SU-DHL-6 (cell line): ENCODE measurements at regions not wholly inside any gene's neighbourhood (a gene's known extent, or its start where the extent isn't known, plus 50 kb on each side); places are given as distances from the start of the nearest gene placed in this dataset.
A peak's percentile ranks its signal among the peaks of the same experiment; 100 is the strongest.

Experiments
- H2AFZ ChIP-seq: fragments of 200-600 bp; sonication (generic); 2 replicates; pipeline ENCODE4 v1.6.1; 2014; ENCODE audit warnings: low read depth, mild to moderate bottlenecking, moderate library complexity, mixed read lengths, antibody characterized with exemption, low read length; ENCODE audit not compliant: severe bottlenecking
- H3F3A ChIP-seq: fragments of 200-600 bp; shearing (Covaris generic); 2 replicates; pipeline ENCODE4 v1.6.0; 2016; ENCODE audit warnings: antibody characterized with exemption, mild to moderate bottlenecking; ENCODE audit not compliant: insufficient read depth
- H3K27ac ChIP-seq: fragments of 200-600 bp; sonication (generic); 2 replicates; pipeline ENCODE4 v1.5.1; 2016; ENCODE audit warnings: low read depth, mild to moderate bottlenecking, low read length, moderate library complexity, mixed read lengths
- H3K27me3 ChIP-seq: fragments of 200-600 bp; sonication (generic), shearing (Covaris generic); 2 replicates; pipeline ENCODE4 v1.6.0; 2014; ENCODE audit warnings: mild to moderate bottlenecking, low read length
- H3K36me3 ChIP-seq: fragments of 200-600 bp; sonication (generic); 2 replicates; pipeline ENCODE4 v1.6.1; 2014; ENCODE audit warnings: mild to moderate bottlenecking, low read length, mixed read lengths
- H3K4me2 ChIP-seq: fragments of 300-600, 200-600 bp; shearing (Covaris generic), sonication (generic); 2 replicates; pipeline ENCODE4 v1.6.0; 2014; ENCODE audit warnings: low read length, low read depth, mild to moderate bottlenecking; ENCODE audit not compliant: poor library complexity, severe bottlenecking
- H3K4me3 ChIP-seq: fragments of 200-600 bp; sonication (generic); 2 replicates; pipeline ENCODE4 v1.5.1; 2014; ENCODE audit warnings: antibody characterized with exemption, low read length, mild to moderate bottlenecking, mixed read lengths; ENCODE audit not compliant: insufficient read depth, poor library complexity, severe bottlenecking
- H3K79me2 ChIP-seq: fragments of 200-600 bp; sonication (generic); 2 replicates; pipeline ENCODE4 v1.6.1; 2014; ENCODE audit warnings: mild to moderate bottlenecking, low read length, moderate library complexity; ENCODE audit not compliant: insufficient read depth
- H3K9ac ChIP-seq: fragments of 200-600 bp; sonication (generic); 2 replicates; pipeline ENCODE4 v1.7.0; 2014; ENCODE audit warnings: mild to moderate bottlenecking, low read length
- H3K9me2 ChIP-seq: fragments of 200-600 bp; sonication (generic); replicated peaks from 2 replicates; pipeline ENCODE4 v1.6.1; 2014; ENCODE audit warnings: low read length; ENCODE audit not compliant: insufficient read depth
- H3K9me3 ChIP-seq: fragments of 200-600 bp; sonication (generic); 2 replicates; pipeline ENCODE4 v1.6.1; 2014; ENCODE audit warnings: low read length, mixed read lengths; ENCODE audit not compliant: insufficient read depth
- H4K20me1 ChIP-seq: fragments of 200-600 bp; sonication (generic); 2 replicates; pipeline ENCODE4 v1.6.1; 2014; ENCODE audit warnings: low read depth, mild to moderate bottlenecking, antibody characterized with exemption, low read length, moderate library complexity, mixed read lengths
- EZH2phosphoT487 ChIP-seq: fragments of 200-600 bp; sonication (generic), shearing (Covaris generic); conservative IDR thresholded peaks from 2 replicates; pipeline ENCODE4 v1.6.1; 2018; ENCODE audit warnings: mild to moderate bottlenecking, antibody characterized with exemption, low read length, moderate library complexity, mixed read lengths
- TF ChIP-seq, protein P1 (sequence below): fragments of 200-600 bp; sonication (generic); IDR thresholded peaks from one replicate; pipeline ENCODE4 v1.5.1; 2017; ENCODE audit warnings: antibody characterized with exemption, mild to moderate bottlenecking, low read length, moderate library complexity; ENCODE audit not compliant: insufficient read depth, poor library complexity, severe bottlenecking

GRCh38 chr5:18876565-18876964 lies 1111.4 kb downstream of the CDH18 start:
- no peaks in the 10 kb centered on the region for H3K9me2 ChIP-seq
- H4K20me1 ChIP-seq = no peaks in the 10 kb centered on the region
- H3K9ac ChIP-seq = no peak overlapping the region
- no peak overlapping the region for H3K27ac ChIP-seq
- H2AFZ ChIP-seq = no peak overlapping the region
- H3K9me3 ChIP-seq = no peaks in the 10 kb centered on the region
- H3K27me3 ChIP-seq = no peaks in the 10 kb centered on the region
- no peak for TF ChIP-seq EZH2phosphoT487
- TF ChIP-seq, protein P1, sequence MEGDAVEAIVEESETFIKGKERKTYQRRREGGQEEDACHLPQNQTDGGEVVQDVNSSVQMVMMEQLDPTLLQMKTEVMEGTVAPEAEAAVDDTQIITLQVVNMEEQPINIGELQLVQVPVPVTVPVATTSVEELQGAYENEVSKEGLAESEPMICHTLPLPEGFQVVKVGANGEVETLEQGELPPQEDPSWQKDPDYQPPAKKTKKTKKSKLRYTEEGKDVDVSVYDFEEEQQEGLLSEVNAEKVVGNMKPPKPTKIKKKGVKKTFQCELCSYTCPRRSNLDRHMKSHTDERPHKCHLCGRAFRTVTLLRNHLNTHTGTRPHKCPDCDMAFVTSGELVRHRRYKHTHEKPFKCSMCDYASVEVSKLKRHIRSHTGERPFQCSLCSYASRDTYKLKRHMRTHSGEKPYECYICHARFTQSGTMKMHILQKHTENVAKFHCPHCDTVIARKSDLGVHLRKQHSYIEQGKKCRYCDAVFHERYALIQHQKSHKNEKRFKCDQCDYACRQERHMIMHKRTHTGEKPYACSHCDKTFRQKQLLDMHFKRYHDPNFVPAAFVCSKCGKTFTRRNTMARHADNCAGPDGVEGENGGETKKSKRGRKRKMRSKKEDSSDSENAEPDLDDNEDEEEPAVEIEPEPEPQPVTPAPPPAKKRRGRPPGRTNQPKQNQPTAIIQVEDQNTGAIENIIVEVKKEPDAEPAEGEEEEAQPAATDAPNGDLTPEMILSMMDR = no peak
- H3K36me3 ChIP-seq = no peaks in the 10 kb centered on the region
- H3F3A ChIP-seq = no peaks in the 10 kb centered on the region
- H3K79me2 ChIP-seq = no peaks in the 10 kb centered on the region
- H3K4me2 ChIP-seq = no peak overlapping the region
- H3K4me3 ChIP-seq = no peak overlapping the region

GRCh38 chr5:18881615-18882014 lies 1106.4 kb downstream of the CDH18 start:
- Histone ChIP-seq H3K27me3 (no peaks in the 10 kb centered on the region), H3K9ac (no peak overlapping the region), H3K79me2 (no peaks in the 10 kb centered on the region), H3K27ac (no peak overlapping the region), H4K20me1 (no peaks in the 10 kb centered on the region), H2AFZ (no peak overlapping the region), H3K36me3 (no peaks in the 10 kb centered on the region), H3K9me3 (no peaks in the 10 kb centered on the region; the same call in 1 of the 2 replicates), H3K4me3 (no peak overlapping the region), H3F3A (no peaks in the 10 kb centered on the region), H3K9me2 (no peaks in the 10 kb centered on the region), H3K4me2 (no peak overlapping the region)
- TF ChIP-seq EZH2phosphoT487 = no peak
- TF ChIP-seq, protein P1 = no peak

- H3K9ac ChIP-seq = no peak overlapping the region
- no peaks in the 10 kb centered on the region; the same call in 1 of the 2 replicates for H3K9me3 ChIP-seq
- H3F3A ChIP-seq = no peaks in the 10 kb centered on the region
- no peaks in the 10 kb centered on the region for H3K79me2 ChIP-seq
- TF ChIP-seq EZH2phosphoT487 = no peak
- TF ChIP-seq, protein P1 = no peak
- H3K36me3 ChIP-seq = no peaks in the 10 kb centered on the region
- no peak overlapping the region for H3K27ac ChIP-seq
- H3K27me3 ChIP-seq = no peaks in the 10 kb centered on the region
- no peak overlapping the region for H3K4me3 ChIP-seq
- no peak overlapping the region for H3K4me2 ChIP-seq
- no peaks in the 10 kb centered on the region for H3K9me2 ChIP-seq
- H2AFZ ChIP-seq = peak overlapping the region; percentile 50
- H4K20me1 ChIP-seq = no peaks in the 10 kb centered on the region
These were observed 1105.8 kb downstream of the CDH18 start for GRCh38 chr5:18882154-18882553.

- Histone ChIP-seq H3K9me2 (no peaks in the 10 kb centered on the region), H3K36me3 (no peaks in the 10 kb centered on the region), H2AFZ (no peak overlapping the region), H4K20me1 (no peaks in the 10 kb centered on the region), H3K79me2 (no peaks in the 10 kb centered on the region), H3K9ac (no peak overlapping the region), H3F3A (no peaks in the 10 kb centered on the region), H3K27me3 (no peaks in the 10 kb centered on the region), H3K4me3 (no peak overlapping the region), H3K27ac (no peak overlapping the region), H3K4me2 (no peak overlapping the region), H3K9me3 (peaks cover 11% of the 10 kb centered on the region)
- TF ChIP-seq, protein P1 = no peak
- no peak for TF ChIP-seq EZH2phosphoT487
These were observed 1099.2 kb downstream of the CDH18 start for GRCh38 chr5:18888821-18889220.
